ENCODE measurements at regions not wholly inside any gene's neighbourhood (a gene's known extent, or its start where the extent isn't known, plus 50 kb on each side); places are given as distances from the start of the nearest gene placed in this dataset.

- ATAC-seq (no peak), DNase-seq (ENCODE audit: low spot score) (no peak)
- no peak overlapping the region for H3K27ac Mint-ChIP-seq
- peaks cover 5% of the 10 kb centered on the region for H3K27me3 Mint-ChIP-seq (ENCODE audit: low read depth)
- H3K36me3 Mint-ChIP-seq, result peaks cover 44% of the 10 kb centered on the region
- TF ChIP-seq, protein P1, sequence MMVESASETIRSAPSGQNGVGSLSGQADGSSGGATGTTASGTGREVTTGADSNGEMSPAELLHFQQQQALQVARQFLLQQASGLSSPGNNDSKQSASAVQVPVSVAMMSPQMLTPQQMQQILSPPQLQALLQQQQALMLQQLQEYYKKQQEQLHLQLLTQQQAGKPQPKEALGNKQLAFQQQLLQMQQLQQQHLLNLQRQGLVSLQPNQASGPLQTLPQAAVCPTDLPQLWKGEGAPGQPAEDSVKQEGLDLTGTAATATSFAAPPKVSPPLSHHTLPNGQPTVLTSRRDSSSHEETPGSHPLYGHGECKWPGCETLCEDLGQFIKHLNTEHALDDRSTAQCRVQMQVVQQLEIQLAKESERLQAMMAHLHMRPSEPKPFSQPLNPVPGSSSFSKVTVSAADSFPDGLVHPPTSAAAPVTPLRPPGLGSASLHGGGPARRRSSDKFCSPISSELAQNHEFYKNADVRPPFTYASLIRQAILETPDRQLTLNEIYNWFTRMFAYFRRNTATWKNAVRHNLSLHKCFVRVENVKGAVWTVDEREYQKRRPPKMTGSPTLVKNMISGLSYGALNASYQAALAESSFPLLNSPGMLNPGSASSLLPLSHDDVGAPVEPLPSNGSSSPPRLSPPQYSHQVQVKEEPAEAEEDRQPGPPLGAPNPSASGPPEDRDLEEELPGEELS (CRISPR knock-in tag; IDR thresholded peaks at IDR 0.05), result no peak
- TF ChIP-seq ETV6 (CRISPR knock-in tag; IDR thresholded peaks at IDR 0.05) (no peak), CREM (CRISPR knock-in tag; IDR thresholded peaks at IDR 0.05) (no peak), ZNF121 (CRISPR knock-in tag; IDR thresholded peaks at IDR 0.05) (no peak), TEAD1 (CRISPR knock-in tag; IDR thresholded peaks at IDR 0.05) (no peak), NFATC4 (CRISPR knock-in tag; IDR thresholded peaks at IDR 0.05) (no peak), ZNF532 (CRISPR knock-in tag; IDR thresholded peaks at IDR 0.05; ENCODE audit: borderline replicate concordance) (no peak), TP53 (CRISPR knock-in tag; IDR thresholded peaks at IDR 0.05) (no peak), ERG (CRISPR knock-in tag; IDR thresholded peaks at IDR 0.05) (no peak), GRHL2 (CRISPR knock-in tag; IDR thresholded peaks at IDR 0.05; ENCODE audit: insufficient replicate concordance, severe bottlenecking) (no peak)
- TF ChIP-seq, protein P2, sequence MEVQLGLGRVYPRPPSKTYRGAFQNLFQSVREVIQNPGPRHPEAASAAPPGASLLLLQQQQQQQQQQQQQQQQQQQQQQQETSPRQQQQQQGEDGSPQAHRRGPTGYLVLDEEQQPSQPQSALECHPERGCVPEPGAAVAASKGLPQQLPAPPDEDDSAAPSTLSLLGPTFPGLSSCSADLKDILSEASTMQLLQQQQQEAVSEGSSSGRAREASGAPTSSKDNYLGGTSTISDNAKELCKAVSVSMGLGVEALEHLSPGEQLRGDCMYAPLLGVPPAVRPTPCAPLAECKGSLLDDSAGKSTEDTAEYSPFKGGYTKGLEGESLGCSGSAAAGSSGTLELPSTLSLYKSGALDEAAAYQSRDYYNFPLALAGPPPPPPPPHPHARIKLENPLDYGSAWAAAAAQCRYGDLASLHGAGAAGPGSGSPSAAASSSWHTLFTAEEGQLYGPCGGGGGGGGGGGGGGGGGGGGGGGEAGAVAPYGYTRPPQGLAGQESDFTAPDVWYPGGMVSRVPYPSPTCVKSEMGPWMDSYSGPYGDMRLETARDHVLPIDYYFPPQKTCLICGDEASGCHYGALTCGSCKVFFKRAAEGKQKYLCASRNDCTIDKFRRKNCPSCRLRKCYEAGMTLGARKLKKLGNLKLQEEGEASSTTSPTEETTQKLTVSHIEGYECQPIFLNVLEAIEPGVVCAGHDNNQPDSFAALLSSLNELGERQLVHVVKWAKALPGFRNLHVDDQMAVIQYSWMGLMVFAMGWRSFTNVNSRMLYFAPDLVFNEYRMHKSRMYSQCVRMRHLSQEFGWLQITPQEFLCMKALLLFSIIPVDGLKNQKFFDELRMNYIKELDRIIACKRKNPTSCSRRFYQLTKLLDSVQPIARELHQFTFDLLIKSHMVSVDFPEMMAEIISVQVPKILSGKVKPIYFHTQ (CRISPR knock-in tag; IDR thresholded peaks at IDR 0.05), result no peak
- no peak overlapping the region for H3K4me3 Mint-ChIP-seq
- peaks cover 63% of the 10 kb centered on the region for H3K9me3 Mint-ChIP-seq
- POLR2A ChIA-PET, result no interaction called here
- CTCF ChIA-PET, result no interaction called here
- no peaks in the 10 kb centered on the region for H3K4me1 Mint-ChIP-seq
These were observed 668.9 kb downstream of the AACS start for GRCh38 chr12:125734137-125734536.

DNA sequence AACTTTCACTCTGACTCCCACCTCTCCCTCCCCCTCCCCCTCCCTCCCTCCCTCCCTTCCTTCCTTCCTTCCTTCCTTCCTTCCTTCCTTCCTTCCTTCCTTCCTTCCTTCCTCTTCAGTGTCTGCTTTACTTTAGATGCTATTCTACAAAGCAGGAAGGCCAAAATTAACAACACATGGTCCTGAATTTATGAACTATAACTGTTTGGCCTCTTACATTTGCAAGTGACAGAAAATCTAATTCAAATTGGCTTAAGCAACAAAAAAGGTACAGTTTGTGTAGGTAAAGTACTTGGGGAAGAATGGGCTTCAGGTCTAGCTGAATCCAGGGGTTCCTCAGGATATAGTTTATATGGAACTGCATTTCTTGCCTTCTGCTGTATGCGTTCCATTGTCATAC is 673.0 kb downstream of the AACS start:
- DNase-seq (ENCODE audit: low spot score) (no peak), ATAC-seq (no peak)
- peaks cover 12% of the 10 kb centered on the region for H3K27me3 Mint-ChIP-seq (ENCODE audit: low read depth)
- ChIA-PET CTCF (no interaction called here), POLR2A (no interaction called here)
- no peak overlapping the region for H3K27ac Mint-ChIP-seq
- H3K9me3 Mint-ChIP-seq, result peaks cover 81% of the 10 kb centered on the region
- no peaks in the 10 kb centered on the region for H3K4me1 Mint-ChIP-seq
- H3K4me3 Mint-ChIP-seq, result no peak overlapping the region
- peaks cover 66% of the 10 kb centered on the region for H3K36me3 Mint-ChIP-seq
- no peak for TF ChIP-seq MYBL2 (CRISPR knock-in tag; IDR thresholded peaks at IDR 0.05)
- TF ChIP-seq JUN (CRISPR knock-in tag; IDR thresholded peaks at IDR 0.05), result no peak
- no peak for TF ChIP-seq GABPB1 (CRISPR knock-in tag; IDR thresholded peaks at IDR 0.05)
- TF ChIP-seq, protein P2 (CRISPR knock-in tag; IDR thresholded peaks at IDR 0.05), result no peak
- no peak for TF ChIP-seq NFATC4 (CRISPR knock-in tag; IDR thresholded peaks at IDR 0.05)
- TF ChIP-seq ZNF416 (CRISPR knock-in tag; IDR thresholded peaks at IDR 0.05), result no peak
- no peak for TF ChIP-seq USF2 (CRISPR knock-in tag; IDR thresholded peaks at IDR 0.05)
- TF ChIP-seq EMX1 (CRISPR knock-in tag; IDR thresholded peaks at IDR 0.05), result no peak
- no peak for TF ChIP-seq ZSCAN18 (CRISPR knock-in tag; IDR thresholded peaks at IDR 0.05)
- TF ChIP-seq PRRX2 (CRISPR knock-in tag; IDR thresholded peaks at IDR 0.05), result no peak
